Endothelial cell of umbilical vein (primary cell): ENCODE measurements at regions not wholly inside any gene's neighbourhood (a gene's known extent, or its start where the extent isn't known, plus 50 kb on each side); places are given as distances from the start of the nearest gene placed in this dataset.

ENCODE experiments used
- CTCF ChIP-seq, 2 donors: IDR thresholded peaks; 1 replicate in 1 of 2; 2 replicates in 1 of 2; pipeline ENCODE4 v1.5.1; 2011; ENCODE audit warnings: low read length in 2 of 2, mild to moderate bottlenecking in 2 of 2, moderate library complexity in 2 of 2, control low read depth in 1 of 2, inconsistent platforms in 1 of 2, low read depth in 1 of 2; ENCODE audit not compliant: insufficient read depth in 1 of 2; ENCODE audit errors: extremely low read depth in 1 of 2
- POLR2A ChIP-seq: IDR thresholded peaks from 2 replicates; pipeline ENCODE4 v1.6.1; 2012; ENCODE audit warnings: low read depth, mild to moderate bottlenecking, control low read depth, low read length

GRCh38 chr22:22948651-22949571, 61.3 kb downstream of the IGLL5 start:
- TF ChIP-seq CTCF (IDR thresholded peaks at IDR 0.05; ENCODE audit: extremely low read depth in 1 of 2, insufficient read depth in 1 of 2, low read depth in 1 of 2, low read length in 2 of 2) = no peak
- TF ChIP-seq POLR2A = no peak
